GM12878 (cell line): ENCODE measurements at regions not wholly inside any gene's neighbourhood (a gene's known extent, or its start where the extent isn't known, plus 50 kb on each side); places are given as distances from the start of the nearest gene placed in this dataset.

Experiments used
- ATF2 ChIP-seq: IDR thresholded peaks from 2 replicates; pipeline ENCODE4 v1.6.1; 2012; ENCODE audit warnings: low read length, inconsistent platforms
- CHD2 ChIP-seq: IDR thresholded peaks from 2 replicates; pipeline ENCODE4 v1.6.1; 2011; ENCODE audit warnings: low read depth, low read length, improper control_type of control experiment, borderline replicate concordance
- CHD4 ChIP-seq: fragments of 200-600 bp; sonication (generic); IDR thresholded peaks from 2 replicates; pipeline ENCODE4 v1.6.1; 2016; ENCODE audit warnings: mild to moderate bottlenecking
- CTCF ChIP-seq, 3 experiments: IDR thresholded peaks in 2 of 3; conservative IDR thresholded peaks in 1 of 3; 2 replicates each; pipeline ENCODE4 v1.5.1; 2011; ENCODE audit warnings: low read depth in 3 of 3, low read length in 3 of 3, mild to moderate bottlenecking in 3 of 3, control low read depth in 2 of 3, moderate library complexity in 2 of 3, inconsistent platforms in 1 of 3, mixed read lengths in 1 of 3; ENCODE audit not compliant: control insufficient read depth in 2 of 3, insufficient read depth in 1 of 3; ENCODE audit errors: extremely low read depth in 1 of 3
- IRF3 ChIP-seq: fragments of 450-650 bp; IDR thresholded peaks from 2 replicates; pipeline ENCODE4 v1.6.1; 2014; ENCODE audit warnings: mild to moderate bottlenecking
- MYC ChIP-seq: IDR thresholded peaks from 2 replicates; pipeline ENCODE4 v1.6.1; 2011; ENCODE audit warnings: mild to moderate bottlenecking, low read length, moderate library complexity, inconsistent platforms; ENCODE audit not compliant: insufficient read depth, insufficient replicate concordance, insufficient read length, severe bottlenecking
- PAX8 ChIP-seq: fragments of 450-650 bp; IDR thresholded peaks from 2 replicates; pipeline ENCODE4 v1.6.1; 2017; ENCODE audit warnings: mild to moderate bottlenecking, moderate library complexity
- RCOR1 ChIP-seq: conservative IDR thresholded peaks from 2 replicates; pipeline ENCODE4 v1.6.1; 2012; ENCODE audit warnings: low read depth, low read length, improper control_type of control experiment
- TAF1 ChIP-seq: IDR thresholded peaks from 2 replicates; pipeline ENCODE4 v1.6.1; 2011; ENCODE audit warnings: mild to moderate bottlenecking, low read depth, low read length, borderline replicate concordance
- TCF7 ChIP-seq: IDR thresholded peaks from 2 replicates; pipeline ENCODE4 v1.6.1; 2014; ENCODE audit warnings: antibody characterized with exemption, borderline replicate concordance
- ZNF592 ChIP-seq: fragments of 450-650 bp; IDR thresholded peaks from 2 replicates; pipeline ENCODE4 v1.6.1; 2017; ENCODE audit warnings: mild to moderate bottlenecking, moderate library complexity

DNA sequence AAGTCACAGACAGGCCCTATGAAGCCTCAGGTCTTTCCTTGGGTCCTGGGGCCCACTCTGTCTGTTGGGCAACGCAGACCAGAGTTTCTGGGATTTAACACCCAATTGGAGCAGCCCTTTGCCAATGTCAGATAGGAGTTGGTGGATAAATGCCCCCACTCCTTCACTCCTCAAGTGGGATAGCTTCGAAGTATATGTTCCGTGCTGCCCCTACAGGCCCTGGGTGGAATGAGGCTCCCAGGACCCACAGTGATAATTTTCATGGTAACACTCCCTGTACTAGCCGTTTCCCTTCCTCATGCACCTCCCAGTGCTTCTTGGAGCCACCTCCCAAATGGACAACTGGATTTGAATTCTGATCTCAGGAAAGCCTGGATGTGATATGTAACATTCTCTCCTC, 145.4 kb downstream of the FOXA2 start:
- TF ChIP-seq CTCF (IDR thresholded peaks at IDR 0.05 in 2 of 3, conservative IDR thresholded peaks at IDR 0.05 in 1 of 3; ENCODE audit: control insufficient read depth in 2 of 3, extremely low read depth in 1 of 3, insufficient read depth in 1 of 3, low read depth in 3 of 3, low read length in 3 of 3) (peak; percentile 11 to 27 (median 27); a peak in 3 of 6 replicates), PAX8 (no peak), IRF3 (no peak), MYC (no peak), CHD2 (no peak), ATF2 (no peak), TCF7 (no peak), RCOR1 (no peak), ZNF592 (no peak), CHD4 (no peak), TAF1 (no peak)
